MM.1S (cell line): ENCODE measurements at regions not wholly inside any gene's neighbourhood (a gene's known extent, or its start where the extent isn't known, plus 50 kb on each side); places are given as distances from the start of the nearest gene placed in this dataset.

Experiments
- DNase-seq: peaks from one replicate; pipeline ENCODE4 v3.0.0-alpha.2; 2015
- H2AFZ ChIP-seq: fragments of 300-600 bp; sonication (generic); 2 replicates; pipeline ENCODE4 v1.6.0; 2016; ENCODE audit warnings: antibody characterized with exemption, low read length
- H3F3A ChIP-seq: fragments of 300-600 bp; sonication (generic); 2 replicates; pipeline ENCODE4 v1.6.1; 2016; ENCODE audit warnings: mild to moderate bottlenecking, antibody characterized with exemption, low read length, moderate library complexity, mixed read lengths; ENCODE audit not compliant: insufficient read depth
- H3K27ac ChIP-seq: fragments of 300-600 bp; sonication (generic); 2 replicates; pipeline ENCODE4 v1.5.1; 2016; ENCODE audit warnings: mild to moderate bottlenecking, low read length
- H3K27me3 ChIP-seq: fragments of 300-600 bp; sonication (generic); replicated peaks from 2 replicates; pipeline ENCODE4 v1.6.0; 2016; ENCODE audit warnings: low read length; ENCODE audit not compliant: insufficient read depth
- H3K36me3 ChIP-seq: fragments of 300-600 bp; sonication (generic); replicated peaks from 2 replicates; pipeline ENCODE4 v1.6.1; 2016; ENCODE audit warnings: mild to moderate bottlenecking, low read length, mixed read lengths; ENCODE audit not compliant: insufficient read depth
- H3K4me1 ChIP-seq: fragments of 300-600 bp; sonication (generic); 2 replicates; pipeline ENCODE4 v1.6.1; 2016; ENCODE audit warnings: low read length, mixed read lengths
- H3K4me2 ChIP-seq: fragments of 300-600 bp; sonication (generic); 2 replicates; pipeline ENCODE4 v1.6.0; 2016; ENCODE audit warnings: low read depth, low read length
- H3K4me3 ChIP-seq: fragments of 300-600 bp; sonication (generic); 2 replicates; pipeline ENCODE4 v1.5.1; 2016; ENCODE audit warnings: low read length, mixed read lengths
- H3K79me2 ChIP-seq: fragments of 300-600 bp; sonication (generic); 2 replicates; pipeline ENCODE4 v1.6.1; 2016; ENCODE audit warnings: mixed run types, low read length, mixed read lengths
- H3K9ac ChIP-seq: fragments of 300-600 bp; sonication (generic); 2 replicates; pipeline ENCODE4 v1.6.1; 2016; ENCODE audit warnings: low read length, mixed read lengths
- H3K9me2 ChIP-seq: fragments of 300-600 bp; sonication (generic); replicated peaks from 2 replicates; pipeline ENCODE4 v1.6.1; 2016; ENCODE audit warnings: mild to moderate bottlenecking, low read length, mixed read lengths; ENCODE audit not compliant: insufficient read depth
- H3K9me3 ChIP-seq: fragments of 300-600 bp; sonication (generic); replicated peaks from 2 replicates; pipeline ENCODE4 v1.6.1; 2016; ENCODE audit warnings: mild to moderate bottlenecking, low read length, mixed read lengths; ENCODE audit not compliant: insufficient read depth
- H4K20me1 ChIP-seq: fragments of 300-600 bp; sonication (generic); 2 replicates; pipeline ENCODE4 v1.6.1; 2016; ENCODE audit warnings: mild to moderate bottlenecking, low read length, moderate library complexity, mixed read lengths; ENCODE audit not compliant: insufficient read depth
- CTCF ChIP-seq: fragments of 300-600 bp; sonication (generic); IDR thresholded peaks from 2 replicates; pipeline ENCODE4 v1.5.1; 2016; ENCODE audit warnings: antibody characterized with exemption, low read length, mixed read lengths
- EZH2 ChIP-seq: fragments of 300-600 bp; sonication (generic); optimal IDR thresholded peaks from 2 replicates; pipeline ENCODE3; 2017; ENCODE audit warnings: low read depth, mild to moderate bottlenecking, antibody characterized with exemption, low read length, mixed read lengths
- EZH2phosphoT487 ChIP-seq: fragments of 300-600 bp; sonication (generic); IDR thresholded peaks from 2 replicates; pipeline ENCODE4 v1.6.1; 2018; ENCODE audit warnings: antibody characterized with exemption, low read length

- H2AFZ ChIP-seq: no peak overlapping the region
- H3K9ac ChIP-seq: no peak overlapping the region
- H4K20me1 ChIP-seq: no peaks in the 10 kb centered on the region
- no peak for TF ChIP-seq EZH2
- no peak for TF ChIP-seq EZH2phosphoT487
- TF ChIP-seq CTCF: no peak
- no peaks in the 10 kb centered on the region for H3K36me3 ChIP-seq
- no peak overlapping the region for H3K4me2 ChIP-seq
- no peak overlapping the region for H3K4me3 ChIP-seq
- H3F3A ChIP-seq: no peaks in the 10 kb centered on the region
- DNase-seq: no peak
- no peaks in the 10 kb centered on the region for H3K79me2 ChIP-seq
- H3K9me3 ChIP-seq: no peaks in the 10 kb centered on the region
- no peaks in the 10 kb centered on the region for H3K4me1 ChIP-seq
- no peaks in the 10 kb centered on the region for H3K9me2 ChIP-seq
- no peak overlapping the region for H3K27ac ChIP-seq
- no peaks in the 10 kb centered on the region for H3K27me3 ChIP-seq
Measured at GRCh38 chr17:71933306-71933705, 187.5 kb upstream of the SOX9 start.

GRCh38 chr17:71934520-71934919 is 186.3 kb upstream of the SOX9 start:
- H3K27me3 ChIP-seq: no peaks in the 10 kb centered on the region
- no peak overlapping the region for H3K27ac ChIP-seq
- no peaks in the 10 kb centered on the region for H3F3A ChIP-seq
- DNase-seq: no peak
- H3K4me1 ChIP-seq: no peaks in the 10 kb centered on the region
- H3K79me2 ChIP-seq: no peaks in the 10 kb centered on the region
- H3K9me3 ChIP-seq: no peaks in the 10 kb centered on the region
- H3K9me2 ChIP-seq: no peaks in the 10 kb centered on the region
- no peak overlapping the region for H2AFZ ChIP-seq
- H4K20me1 ChIP-seq: no peaks in the 10 kb centered on the region
- H3K36me3 ChIP-seq: no peaks in the 10 kb centered on the region
- H3K4me2 ChIP-seq: no peak overlapping the region
- TF ChIP-seq EZH2: no peak
- no peak for TF ChIP-seq CTCF
- TF ChIP-seq EZH2phosphoT487: no peak
- no peak overlapping the region for H3K9ac ChIP-seq
- H3K4me3 ChIP-seq: no peak overlapping the region

GRCh38 chr17:71935341-71935740 is 185.5 kb upstream of the SOX9 start:
- DNase-seq: no peak
- no peak overlapping the region for H3K9ac ChIP-seq
- H2AFZ ChIP-seq: no peak overlapping the region
- TF ChIP-seq EZH2 (no peak), CTCF (no peak), EZH2phosphoT487 (no peak)
- no peaks in the 10 kb centered on the region for H3F3A ChIP-seq
- H3K79me2 ChIP-seq: no peaks in the 10 kb centered on the region
- no peaks in the 10 kb centered on the region for H3K9me2 ChIP-seq
- no peaks in the 10 kb centered on the region for H3K27me3 ChIP-seq
- H3K9me3 ChIP-seq: no peaks in the 10 kb centered on the region
- H3K36me3 ChIP-seq: no peaks in the 10 kb centered on the region
- no peak overlapping the region for H3K27ac ChIP-seq
- no peaks in the 10 kb centered on the region for H4K20me1 ChIP-seq
- H3K4me1 ChIP-seq: no peaks in the 10 kb centered on the region
- H3K4me2 ChIP-seq: no peak overlapping the region
- no peak overlapping the region for H3K4me3 ChIP-seq

GRCh38 chr17:71936977-71937376 is 183.8 kb upstream of the SOX9 start:
- H3K4me3 ChIP-seq: no peak overlapping the region
- H3K9me2 ChIP-seq: no peaks in the 10 kb centered on the region
- H3F3A ChIP-seq: no peaks in the 10 kb centered on the region
- no peaks in the 10 kb centered on the region for H3K4me1 ChIP-seq
- H3K79me2 ChIP-seq: no peaks in the 10 kb centered on the region
- no peak overlapping the region for H2AFZ ChIP-seq
- H3K36me3 ChIP-seq: no peaks in the 10 kb centered on the region
- H3K27me3 ChIP-seq: no peaks in the 10 kb centered on the region
- TF ChIP-seq EZH2 (no peak), EZH2phosphoT487 (no peak)
- no peaks in the 10 kb centered on the region for H3K9me3 ChIP-seq
- H3K9ac ChIP-seq: no peak overlapping the region
- no peak overlapping the region for H3K4me2 ChIP-seq
- no peak overlapping the region for H3K27ac ChIP-seq
- no peak for DNase-seq
- H4K20me1 ChIP-seq: no peaks in the 10 kb centered on the region
